NB4 (cell line): ENCODE measurements at regions not wholly inside any gene's neighbourhood (a gene's known extent, or its start where the extent isn't known, plus 50 kb on each side); places are given as distances from the start of the nearest gene placed in this dataset.
"Not testable (repeated sequence)": the region's sequence is repeated elsewhere in the genome, so short reads cannot be mapped to it uniquely, and the experiment has no call there.

Source experiments
- CTCF ChIP-seq: IDR thresholded peaks from one replicate; pipeline ENCODE4 v1.5.1; 2012; ENCODE audit warnings: low read depth, low read length
- POLR2A ChIP-seq: IDR thresholded peaks from 2 replicates; pipeline ENCODE4 v1.6.1; 2011; ENCODE audit warnings: mild to moderate bottlenecking; ENCODE audit not compliant: insufficient read length; ENCODE audit errors: extremely low read depth

- TF ChIP-seq CTCF, POLR2A: not testable (repeated sequence)
These were observed 228.5 kb upstream of the IZUMO3 start for GRCh38 chr9:24774199-24774598.
